H1 (cell line): ENCODE measurements at regions not wholly inside any gene's neighbourhood (a gene's known extent, or its start where the extent isn't known, plus 50 kb on each side); places are given as distances from the start of the nearest gene placed in this dataset.

Experiments used
- CTCF ChIA-PET: fragments of 300-600 bp; sonication (Branson Sonifier 250); formaldehyde crosslinking; loops from one replicate; lab custom pipeline; 2021; ENCODE audit not compliant: partially characterized antibody; lab: Charles Lee
- POLR2A ChIA-PET: fragments of 300-600 bp; sonication (Branson Sonifier 250); formaldehyde crosslinking; loops from one replicate; lab custom pipeline; 2021; ENCODE audit warnings: inconsistent platforms; ENCODE audit not compliant: partially characterized antibody; lab: Charles Lee
- DNase-seq, 2 experiments: peaks; one replicate each; pipeline versions ENCODE4 v3.0.0 to v3.0.0-alpha.2; 2010 to 2022; ENCODE audit warnings: low spot score in 2 of 2, low read depth in 1 of 2, mixed read lengths in 1 of 2
- FAIRE-seq: peaks from 2 replicates; lab custom pipeline; 2011; peaks lifted over from hg19 to GRCh38; lab: Jason Lieb, UNC
- H2AFZ ChIP-seq: 2 replicates; pipeline ENCODE4 v1.8.1; 2012; ENCODE audit warnings: low read length, inconsistent platforms
- H2AK5ac ChIP-seq: 2 replicates; pipeline ENCODE4 v1.6.1; 2013; ENCODE audit warnings: low read depth, low read length
- H2BK120ac ChIP-seq: replicated peaks from 2 replicates; pipeline ENCODE3; 2013; ENCODE audit warnings: low read depth, low read length, inconsistent platforms
- H2BK12ac ChIP-seq: 2 replicates; pipeline ENCODE4 v1.6.1; 2013; ENCODE audit warnings: low read depth, low read length
- H2BK15ac ChIP-seq: 2 replicates; pipeline ENCODE4 v1.6.1; 2013; ENCODE audit warnings: low read length
- H2BK20ac ChIP-seq: 2 replicates; pipeline ENCODE4 v1.6.1; 2013; ENCODE audit warnings: low read length
- H2BK5ac ChIP-seq: 2 replicates; pipeline ENCODE4 v1.6.1; 2013; ENCODE audit warnings: low read depth, low read length
- H3K14ac ChIP-seq: 2 replicates; pipeline ENCODE4 v1.6.1; 2013; ENCODE audit warnings: inconsistent platforms; ENCODE audit not compliant: insufficient read length
- H3K18ac ChIP-seq: 2 replicates; pipeline ENCODE4 v1.6.1; 2013; ENCODE audit warnings: low read length; ENCODE audit errors: extremely low read depth
- H3K23ac ChIP-seq: 2 replicates; pipeline ENCODE4 v1.6.1; 2013; ENCODE audit warnings: inconsistent platforms; ENCODE audit not compliant: insufficient read length
- H3K23me2 ChIP-seq: 2 replicates; pipeline ENCODE4 v1.6.1; 2013; ENCODE audit warnings: low read depth, low read length
- H3K27ac ChIP-seq: 2 replicates; pipeline ENCODE4 v1.6.1; 2011; ENCODE audit warnings: low read depth, low read length, inconsistent platforms
- H3K27me3 ChIP-seq, 4 experiments: replicated peaks in 1 of 4; 1 replicate in 1 of 4; 2 replicates in 3 of 4; pipeline versions ENCODE4 v1.6.1 to v1.8.1; 2011 to 2013; ENCODE audit warnings: low read length in 3 of 4, mild to moderate bottlenecking in 3 of 4, inconsistent platforms in 2 of 4, mixed read lengths in 2 of 4, moderate library complexity in 1 of 4; ENCODE audit not compliant: control insufficient read depth in 3 of 4, insufficient read depth in 3 of 4; ENCODE audit errors: extremely low read depth in 1 of 4
- H3K36me3 ChIP-seq, 4 experiments: 2 replicates each; pipeline versions ENCODE4 v1.6.1 to v1.8.1; 2011 to 2013; ENCODE audit warnings: mild to moderate bottlenecking in 4 of 4, low read length in 3 of 4, moderate library complexity in 2 of 4, control low read depth in 1 of 4, inconsistent platforms in 1 of 4; ENCODE audit not compliant: insufficient read depth in 4 of 4, control insufficient read depth in 2 of 4
- H3K4ac ChIP-seq: replicated peaks from 2 replicates; pipeline ENCODE3; 2013; ENCODE audit warnings: low read length, low read depth, mixed read lengths, inconsistent platforms; ENCODE audit not compliant: insufficient read length
- H3K4me1 ChIP-seq, 4 experiments: replicated peaks in 1 of 4; 1 replicate in 1 of 4; 2 replicates in 3 of 4; pipeline versions ENCODE4 v1.6.1 to v1.8.1; 2011 to 2013; ENCODE audit warnings: low read length in 3 of 4, inconsistent platforms in 2 of 4, mixed read lengths in 1 of 4; ENCODE audit not compliant: insufficient read depth in 4 of 4, control insufficient read depth in 3 of 4
- H3K4me2 ChIP-seq, 2 experiments: 2 replicates each; pipeline versions ENCODE4 v1.6.1 to v1.8.1; 2011 to 2013; ENCODE audit warnings: low read depth in 2 of 2, low read length in 2 of 2, control low read depth in 1 of 2, inconsistent platforms in 1 of 2, mild to moderate bottlenecking in 1 of 2; ENCODE audit not compliant: insufficient read depth in 1 of 2
- H3K4me3 ChIP-seq, 4 experiments: fragments of 200-600, 300-600 bp in 1 of 4; sonication (generic), shearing (Covaris generic), sonication (Bioruptor Twin) in 1 of 4; 2 replicates each; pipeline versions ENCODE4 v1.5.1 to v1.8.1; 2011 to 2016; ENCODE audit warnings: low read length in 4 of 4, low read depth in 3 of 4, control low read depth in 2 of 4, inconsistent platforms in 2 of 4, mild to moderate bottlenecking in 2 of 4, mixed read lengths in 1 of 4, moderate library complexity in 1 of 4; ENCODE audit not compliant: insufficient read depth in 2 of 4; ENCODE audit errors: extremely low read depth in 1 of 4
- H3K56ac ChIP-seq: replicated peaks from 2 replicates; pipeline ENCODE3; 2013; ENCODE audit warnings: low read depth, mild to moderate bottlenecking, mixed read lengths, low read length, inconsistent platforms; ENCODE audit not compliant: insufficient read length
- H3K79me1 ChIP-seq: 2 replicates; pipeline ENCODE4 v1.6.1; 2013; ENCODE audit warnings: low read depth, low read length, control low read depth
- H3K79me2 ChIP-seq, 2 experiments: 2 replicates each; pipeline versions ENCODE4 v1.6.1 to v1.8.1; 2012 to 2013; ENCODE audit warnings: low read length in 2 of 2, mild to moderate bottlenecking in 2 of 2, inconsistent platforms in 1 of 2; ENCODE audit not compliant: insufficient read depth in 2 of 2, control insufficient read depth in 1 of 2
- H3K9ac ChIP-seq, 4 experiments: replicated peaks in 1 of 4; 1 replicate in 1 of 4; 2 replicates in 3 of 4; pipeline versions ENCODE4 v1.6.1 to v1.8.1; 2011 to 2013; ENCODE audit warnings: low read depth in 3 of 4, low read length in 3 of 4, control low read depth in 2 of 4, mild to moderate bottlenecking in 2 of 4, moderate library complexity in 2 of 4, inconsistent platforms in 1 of 4; ENCODE audit errors: extremely low read depth in 1 of 4
- H3K9me3 ChIP-seq, 2 experiments: 2 replicates each; pipeline versions ENCODE4 v1.6.1 to v1.8.1; 2012 to 2013; ENCODE audit warnings: mild to moderate bottlenecking in 2 of 2, moderate library complexity in 2 of 2, control low read depth in 1 of 2, inconsistent platforms in 1 of 2, low read depth in 1 of 2, low read length in 1 of 2, mixed read lengths in 1 of 2; ENCODE audit not compliant: insufficient read depth in 2 of 2
- H4K20me1 ChIP-seq, 2 experiments: replicated peaks in 1 of 2; 2 replicates each; pipeline versions ENCODE3 to v1.8.1; 2011 to 2013; ENCODE audit warnings: inconsistent platforms in 2 of 2, low read length in 2 of 2, mild to moderate bottlenecking in 1 of 2; ENCODE audit not compliant: insufficient read depth in 2 of 2, control insufficient read depth in 1 of 2
- H4K5ac ChIP-seq: 2 replicates; pipeline ENCODE4 v1.6.1; 2013; ENCODE audit warnings: low read length, low read depth, mixed read lengths, inconsistent platforms; ENCODE audit not compliant: insufficient read length
- H4K8ac ChIP-seq: 2 replicates; pipeline ENCODE4 v1.8.0; 2013; ENCODE audit warnings: mild to moderate bottlenecking, moderate library complexity, low read length, inconsistent platforms; ENCODE audit not compliant: insufficient read depth; ENCODE audit errors: extremely low read depth
- H4K91ac ChIP-seq: replicated peaks from 2 replicates; pipeline ENCODE3; 2013; ENCODE audit warnings: low read length, mixed read lengths, inconsistent platforms; ENCODE audit not compliant: insufficient read length
- BRCA1 ChIP-seq: IDR thresholded peaks from 2 replicates; pipeline ENCODE4 v1.6.1; 2012; ENCODE audit warnings: low read depth, low read length, improper control_type of control experiment
- RFX5 ChIP-seq: IDR thresholded peaks from 2 replicates; pipeline ENCODE4 v1.6.1; 2011; ENCODE audit warnings: low read depth, low read length, improper control_type of control experiment, borderline replicate concordance
- WGBS, 2 experiments: shearing (Covaris generic) in 1 of 2; methylation state at CpG; one replicate each; pipeline versions ENCODE4 v1.1.6 to v1.1.7; 2013 to 2015; ENCODE audit warnings: low lambda C conversion rate in 2 of 2, mixed read lengths in 2 of 2, inconsistent platforms in 1 of 2, low coverage in 1 of 2, missing lambda C conversion rate in 1 of 2; ENCODE audit not compliant: insufficient replicate concordance in 2 of 2, insufficient coverage in 1 of 2, insufficient read length in 1 of 2; ENCODE audit errors: extremely low coverage in 1 of 2, missing lambda C conversion rate in 1 of 2; 5-methylcytosine and 5-hydroxymethylcytosine counted together
- TF ChIP-seq, protein P1 (sequence below): IDR thresholded peaks from 2 replicates; pipeline ENCODE4 v1.6.1; 2012; ENCODE audit warnings: inconsistent platforms
- TF ChIP-seq, protein P2 (sequence below): IDR thresholded peaks from 2 replicates; pipeline ENCODE4 v1.6.1; 2012; ENCODE audit warnings: inconsistent platforms

DNA sequence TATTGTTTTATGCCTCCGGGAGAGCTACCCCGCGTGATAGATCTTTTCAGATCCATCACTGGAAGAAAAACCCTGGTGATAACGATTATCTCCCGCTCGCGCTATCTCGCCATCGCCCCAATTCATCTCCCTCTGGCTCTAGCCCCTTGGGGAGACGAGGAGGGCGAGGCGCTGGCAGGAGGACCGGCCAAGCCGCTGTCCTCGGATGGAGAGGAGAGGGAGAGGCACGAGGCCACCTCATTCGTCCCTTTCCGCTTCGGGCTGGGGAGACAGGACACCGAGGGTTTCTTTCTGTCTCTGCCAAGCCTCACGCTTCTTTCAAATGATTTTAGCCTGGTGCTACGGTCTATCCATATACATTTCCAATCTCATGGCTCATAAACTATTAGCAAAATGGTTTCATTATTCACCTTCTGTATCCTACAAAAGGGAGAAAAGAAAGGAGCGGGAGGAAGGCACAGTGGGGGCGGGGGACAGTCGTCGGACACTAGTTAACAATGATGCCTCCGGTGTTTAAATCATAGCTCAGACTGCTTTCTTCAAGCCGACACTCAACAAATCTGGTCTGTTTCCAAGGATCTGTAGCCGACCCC is 415.0 kb upstream of the ESRRG start:
- H2BK12ac ChIP-seq, result peak overlapping the region; percentile 73; the same call in 1 of the 2 replicates
- no peaks in the 10 kb centered on the region for H3K79me1 ChIP-seq
- FAIRE-seq (no peak), DNase-seq (peak in 1 of 2 experiments; percentile 50)
- peaks cover 11 to 35% (median 21%) of the 10 kb centered on the region in 4 experiments for H3K4me1 ChIP-seq
- peak overlapping the region; percentile 25 to 63 (median 27); a peak in 5 of 8 replicates for H3K4me3 ChIP-seq
- H3K27me3 ChIP-seq, result peaks cover 52 to 87% (median 74%) of the 10 kb centered on the region in 4 experiments
- peaks cover 28% of the 10 kb centered on the region; the same call in 1 of the 2 replicates for H3K23me2 ChIP-seq
- no peaks in the 10 kb centered on the region for H3K36me3 ChIP-seq
- WGBS, 2 experiments, result 2% methylated on average over 19 of the region's 29 CpGs; no CpG with 5 or more reads in 1 of the 2 experiments
- no peak overlapping the region for H4K5ac ChIP-seq
- no peak overlapping the region; the same call in 1 of the 2 replicates for H4K8ac ChIP-seq
- no peak overlapping the region for H3K23ac ChIP-seq
- H3K9me3 ChIP-seq, result no peaks in the 10 kb centered on the region
- no peak overlapping the region for H3K27ac ChIP-seq
- CTCF ChIA-PET, result no interaction called here
- H2AK5ac ChIP-seq, result no peak overlapping the region
- H2BK20ac ChIP-seq, result no peak overlapping the region
- no peak overlapping the region for H4K91ac ChIP-seq
- TF ChIP-seq, protein P1, sequence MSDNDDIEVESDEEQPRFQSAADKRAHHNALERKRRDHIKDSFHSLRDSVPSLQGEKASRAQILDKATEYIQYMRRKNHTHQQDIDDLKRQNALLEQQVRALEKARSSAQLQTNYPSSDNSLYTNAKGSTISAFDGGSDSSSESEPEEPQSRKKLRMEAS, result peak; percentile 74
- TF ChIP-seq BRCA1, result no peak
- TF ChIP-seq, protein P2, sequence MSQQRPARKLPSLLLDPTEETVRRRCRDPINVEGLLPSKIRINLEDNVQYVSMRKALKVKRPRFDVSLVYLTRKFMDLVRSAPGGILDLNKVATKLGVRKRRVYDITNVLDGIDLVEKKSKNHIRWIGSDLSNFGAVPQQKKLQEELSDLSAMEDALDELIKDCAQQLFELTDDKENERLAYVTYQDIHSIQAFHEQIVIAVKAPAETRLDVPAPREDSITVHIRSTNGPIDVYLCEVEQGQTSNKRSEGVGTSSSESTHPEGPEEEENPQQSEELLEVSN, result peak; percentile 55; the same call in 1 of the 2 replicates
- no peak for TF ChIP-seq RFX5
- TF ChIP-seq, all 59 proteins: peak for 2
- peak overlapping the region; percentile 73 to 88 for H3K4me2 ChIP-seq
- H2AFZ ChIP-seq, result no peak overlapping the region
- POLR2A ChIA-PET, result no interaction called here
- H2BK5ac ChIP-seq, result 0 out of 2 replicates have a peak overlapping the region, but pooled peaks have one; percentile 8
- no peak overlapping the region for H2BK120ac ChIP-seq
- no peak overlapping the region for H3K9ac ChIP-seq
- no peak overlapping the region for H3K56ac ChIP-seq
- no peak overlapping the region for H2BK15ac ChIP-seq
- H3K14ac ChIP-seq, result no peak overlapping the region
- no peak overlapping the region for H3K4ac ChIP-seq
- no peak overlapping the region; the same call in 1 of the 2 replicates for H3K18ac ChIP-seq
- peaks cover 0 to 6% of the 10 kb centered on the region in 2 experiments for H4K20me1 ChIP-seq
- H3K79me2 ChIP-seq, result no peaks in the 10 kb centered on the region
